WTC11 (cell line): ENCODE measurements at regions not wholly inside any gene's neighbourhood (a gene's known extent, or its start where the extent isn't known, plus 50 kb on each side); places are given as distances from the start of the nearest gene placed in this dataset.

Source experiments
- ATAC-seq: fragments of 200-7000 bp; cut with Tn5 transposase; 2 replicates; pipeline ENCODE4 v1.10.0; 2021; ENCODE audit warnings: mild to moderate bottlenecking, moderate library complexity
- CTCF ChIA-PET: fragments of 300-600 bp; sonication (Branson Sonifier 250); formaldehyde crosslinking; loops from one replicate; lab custom pipeline; 2021; ENCODE audit warnings: antibody characterized with exemption; lab: Charles Lee
- POLR2A ChIA-PET: fragments of 350-600 bp; sonication (Branson Sonifier 250); formaldehyde crosslinking; loops from one replicate; lab custom pipeline; 2021; ENCODE audit warnings: antibody characterized with exemption; lab: Charles Lee
- DNase-seq: peaks from one replicate; pipeline ENCODE4 v3.0.0; 2021; ENCODE audit warnings: low spot score
- H3K27ac Mint-ChIP-seq: 2 replicates; pipeline ENCODE4 v1.8.0; 2021; ENCODE audit warnings: mixed read lengths
- H3K27me3 Mint-ChIP-seq: 2 replicates; pipeline ENCODE4 v1.8.0; 2021; ENCODE audit warnings: low read depth, mild to moderate bottlenecking, moderate library complexity, mixed read lengths
- H3K36me3 Mint-ChIP-seq: 2 replicates; pipeline ENCODE4 v1.8.0; 2021; ENCODE audit warnings: mixed read lengths
- H3K4me1 Mint-ChIP-seq: 2 replicates; pipeline ENCODE4 v1.8.0; 2022; ENCODE audit warnings: mixed read lengths
- H3K4me3 Mint-ChIP-seq: 2 replicates; pipeline ENCODE4 v1.8.0; 2021; ENCODE audit warnings: mild to moderate bottlenecking, moderate library complexity, mixed read lengths
- H3K9me3 Mint-ChIP-seq: 2 replicates; pipeline ENCODE4 v1.8.0; 2021; ENCODE audit warnings: mixed read lengths
- CBFB ChIP-seq: sonication (generic); formaldehyde crosslinking; IDR thresholded peaks from 2 replicates; pipeline ENCODE4 v1.8.1; 2022; ENCODE audit warnings: mild to moderate bottlenecking, low read depth, missing genetic modification reagents
- CREB1 ChIP-seq: sonication (generic); formaldehyde crosslinking; IDR thresholded peaks from 2 replicates; pipeline ENCODE4 v1.8.0; 2023; ENCODE audit warnings: mild to moderate bottlenecking, missing genetic modification reagents
- ETV6 ChIP-seq: sonication (generic); formaldehyde crosslinking; IDR thresholded peaks from 2 replicates; pipeline ENCODE4 v1.8.1; 2022; ENCODE audit warnings: mild to moderate bottlenecking, missing genetic modification reagents
- FOXP1 ChIP-seq: sonication (generic); formaldehyde crosslinking; IDR thresholded peaks from 2 replicates; pipeline ENCODE4 v1.8.0; 2022; ENCODE audit warnings: missing genetic modification reagents, mild to moderate bottlenecking, moderate library complexity, borderline replicate concordance
- GTF2I ChIP-seq: fragments of 250-450 bp; sonication (Bioruptor Pico); conservative IDR thresholded peaks from 2 replicates; pipeline ENCODE4 v1.4.0; 2021; ENCODE audit warnings: mild to moderate bottlenecking
- HMGA2 ChIP-seq: fragments of 250-450 bp; sonication (Bioruptor Pico); IDR thresholded peaks from 2 replicates; pipeline ENCODE4 v1.4.0; 2021; ENCODE audit warnings: mild to moderate bottlenecking, moderate library complexity
- JAZF1 ChIP-seq: fragments of 250-450 bp; sonication (Bioruptor Pico); IDR thresholded peaks from 2 replicates; pipeline ENCODE4 v1.9.0; 2021; ENCODE audit warnings: moderate library complexity, mild to moderate bottlenecking, inconsistent platforms
- NFATC4 ChIP-seq: fragments of 250-450 bp; sonication (Bioruptor Pico); IDR thresholded peaks from 2 replicates; pipeline ENCODE4 v1.9.0; 2021; ENCODE audit warnings: mild to moderate bottlenecking
- NR2C2 ChIP-seq: sonication (generic); formaldehyde crosslinking; IDR thresholded peaks from 2 replicates; pipeline ENCODE4 v1.8.0; 2022; ENCODE audit warnings: mild to moderate bottlenecking, missing genetic modification reagents
- RORB ChIP-seq: fragments of 250-450 bp; sonication (Bioruptor Pico); IDR thresholded peaks from 2 replicates; pipeline ENCODE4 v1.9.0; 2021; ENCODE audit warnings: mild to moderate bottlenecking
- SMAD3 ChIP-seq: sonication (generic); formaldehyde crosslinking; IDR thresholded peaks from 2 replicates; pipeline ENCODE4 v1.8.0; 2022; ENCODE audit warnings: missing genetic modification reagents, mild to moderate bottlenecking, borderline replicate concordance
- TEAD4 ChIP-seq: sonication (generic); formaldehyde crosslinking; IDR thresholded peaks from 2 replicates; pipeline ENCODE4 v1.8.0; 2022; ENCODE audit warnings: mild to moderate bottlenecking, missing genetic modification reagents
- ZNF138 ChIP-seq: sonication (generic); formaldehyde crosslinking; conservative IDR thresholded peaks from 2 replicates; pipeline ENCODE4 v1.8.1; 2022; ENCODE audit warnings: mild to moderate bottlenecking, moderate library complexity, missing genetic modification reagents
- ZNF219 ChIP-seq: sonication (generic); formaldehyde crosslinking; IDR thresholded peaks from 2 replicates; pipeline ENCODE4 v1.8.0; 2023; ENCODE audit warnings: missing genetic modification reagents, mild to moderate bottlenecking, borderline replicate concordance
- ZNF396 ChIP-seq: fragments of 250-450 bp; sonication (Bioruptor Pico); IDR thresholded peaks from 2 replicates; pipeline ENCODE4 v1.8.0; 2021; ENCODE audit warnings: mild to moderate bottlenecking, moderate library complexity, borderline replicate concordance
- ZNF416 ChIP-seq: fragments of 250-450 bp; sonication (Bioruptor Pico); IDR thresholded peaks from 2 replicates; pipeline ENCODE4 v1.9.0; 2021; ENCODE audit warnings: mild to moderate bottlenecking, inconsistent platforms
- ZNF671 ChIP-seq: fragments of 250-450 bp; sonication (Bioruptor Pico); IDR thresholded peaks from 2 replicates; pipeline ENCODE4 v1.8.0; 2021; ENCODE audit warnings: mild to moderate bottlenecking
- TF ChIP-seq, protein P1 (sequence below): fragments of 250-450 bp; sonication (Bioruptor Pico); conservative IDR thresholded peaks from 2 replicates; pipeline ENCODE4 v1.9.0; 2021; ENCODE audit warnings: mild to moderate bottlenecking
- TF ChIP-seq, protein P2 (sequence below): fragments of 250-450 bp; sonication (Bioruptor Pico); IDR thresholded peaks from 2 replicates; pipeline ENCODE4 v1.8.0; 2021; ENCODE audit warnings: mild to moderate bottlenecking
- TF ChIP-seq, protein P3 (sequence below): sonication (generic); formaldehyde crosslinking; IDR thresholded peaks from 2 replicates; pipeline ENCODE4 v1.8.0; 2022; ENCODE audit warnings: mild to moderate bottlenecking, missing genetic modification reagents
- TF ChIP-seq, protein P4 (sequence below): sonication (generic); formaldehyde crosslinking; conservative IDR thresholded peaks from 2 replicates; pipeline ENCODE4 v1.8.1; 2022; ENCODE audit warnings: mild to moderate bottlenecking, missing genetic modification reagents
- TF ChIP-seq, protein P5 (sequence below): fragments of 250-450 bp; sonication (Bioruptor Pico); IDR thresholded peaks from 2 replicates; pipeline ENCODE4 v1.9.0; 2021; ENCODE audit warnings: mild to moderate bottlenecking, borderline replicate concordance
- TF ChIP-seq, protein P6 (sequence below): fragments of 250-450 bp; sonication (Bioruptor Pico); IDR thresholded peaks from 2 replicates; pipeline ENCODE4 v1.9.0; 2021; ENCODE audit warnings: mild to moderate bottlenecking
- TF ChIP-seq, protein P7 (sequence below): sonication (generic); formaldehyde crosslinking; IDR thresholded peaks from 2 replicates; pipeline ENCODE4 v1.8.1; 2022; ENCODE audit warnings: mild to moderate bottlenecking, missing genetic modification reagents, moderate library complexity, borderline replicate concordance

DNA sequence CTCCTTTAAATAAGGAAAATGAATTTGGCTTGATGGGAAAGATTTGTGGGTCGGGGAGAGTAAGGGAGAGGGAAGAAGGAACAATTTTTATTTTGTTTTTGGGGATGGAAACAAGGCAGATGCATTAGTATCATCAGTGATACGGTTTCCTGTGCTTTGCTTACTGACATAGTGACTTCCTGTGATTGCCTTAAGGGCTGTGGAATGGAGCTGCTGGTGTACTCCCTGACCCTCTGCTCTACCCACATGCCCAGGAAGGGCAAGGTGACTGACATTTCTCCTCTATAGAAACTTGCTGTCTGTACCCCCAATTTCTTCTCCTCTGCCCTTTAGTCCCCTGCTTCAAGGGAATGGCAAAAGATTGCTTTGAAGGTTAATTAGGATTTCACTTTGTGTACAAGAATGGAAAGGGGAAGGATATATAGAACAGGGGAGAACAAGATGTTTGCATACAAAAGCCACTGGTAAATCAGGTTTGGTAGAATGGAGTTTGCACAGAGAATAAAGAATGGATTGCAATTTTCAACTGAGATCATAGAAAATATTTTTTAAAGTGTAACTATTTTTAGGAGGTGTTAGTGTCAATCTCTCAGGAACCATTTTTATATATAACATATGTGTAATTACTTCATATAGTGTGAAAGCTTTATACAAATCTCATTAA is 129.0 kb upstream of the AGR3 start:
- Mint-ChIP-seq H3K4me3 (no peak overlapping the region), H3K27me3 (no peaks in the 10 kb centered on the region), H3K9me3 (no peaks in the 10 kb centered on the region), H3K27ac (no peak overlapping the region), H3K4me1 (no peaks in the 10 kb centered on the region), H3K36me3 (no peaks in the 10 kb centered on the region)
- ChIA-PET POLR2A (no interaction called here), CTCF (interaction anchor here (1.0 kb wide), 1 partner anchor 28 kb away, joined by 3 read pairs; no protein-coding TSS in a partner anchor)
- ATAC-seq = 0 out of 2 replicates have a peak, but pooled peaks have one; percentile 24
- TF ChIP-seq RORB (CRISPR knock-in tag) (no peak), GTF2I (CRISPR knock-in tag) (no peak), ETV6 (CRISPR knock-in tag) (no peak), NFATC4 (CRISPR knock-in tag) (no peak), ZNF138 (CRISPR knock-in tag) (no peak), NR2C2 (CRISPR knock-in tag) (no peak), FOXP1 (CRISPR knock-in tag) (no peak), CREB1 (CRISPR knock-in tag) (no peak), CBFB (CRISPR knock-in tag) (no peak), ZNF396 (CRISPR knock-in tag) (no peak), JAZF1 (CRISPR knock-in tag) (no peak), ZNF219 (CRISPR knock-in tag) (no peak), TEAD4 (no peak), HMGA2 (no peak)
- TF ChIP-seq, protein P1, sequence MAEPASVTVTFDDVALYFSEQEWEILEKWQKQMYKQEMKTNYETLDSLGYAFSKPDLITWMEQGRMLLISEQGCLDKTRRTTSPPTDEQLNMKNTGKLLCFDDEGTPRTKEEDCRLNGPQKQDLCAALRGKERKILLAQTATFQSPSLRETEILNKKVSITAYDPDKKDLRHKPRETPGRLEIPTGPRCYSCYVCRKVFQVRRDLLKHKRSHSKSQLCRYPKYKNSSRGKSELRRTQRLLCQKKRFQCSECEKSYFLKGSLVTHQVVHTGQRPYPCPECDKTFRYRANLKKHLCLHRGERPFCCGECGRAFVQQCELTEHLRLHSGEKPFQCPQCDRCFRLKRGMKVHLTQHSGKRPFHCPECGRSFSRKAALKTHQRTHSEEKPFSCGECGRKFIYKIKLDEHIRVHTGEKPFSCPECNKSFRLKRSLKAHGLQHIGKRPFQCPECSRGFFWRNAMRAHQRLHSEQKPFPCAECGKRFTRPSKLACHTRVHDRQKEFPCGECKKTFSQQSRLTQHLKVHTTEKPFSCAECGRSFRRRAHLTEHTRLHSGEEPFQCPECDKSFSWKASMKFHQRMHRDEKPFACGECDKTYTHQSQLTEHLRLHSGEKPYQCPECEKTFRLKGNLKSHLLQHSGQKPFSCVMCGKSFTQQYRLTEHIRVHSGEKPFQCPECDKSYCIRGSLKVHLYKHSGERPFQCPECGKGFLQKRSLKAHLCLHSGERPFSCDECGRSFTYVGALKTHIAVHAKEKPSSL (CRISPR knock-in tag) = no peak
- TF ChIP-seq, protein P2, sequence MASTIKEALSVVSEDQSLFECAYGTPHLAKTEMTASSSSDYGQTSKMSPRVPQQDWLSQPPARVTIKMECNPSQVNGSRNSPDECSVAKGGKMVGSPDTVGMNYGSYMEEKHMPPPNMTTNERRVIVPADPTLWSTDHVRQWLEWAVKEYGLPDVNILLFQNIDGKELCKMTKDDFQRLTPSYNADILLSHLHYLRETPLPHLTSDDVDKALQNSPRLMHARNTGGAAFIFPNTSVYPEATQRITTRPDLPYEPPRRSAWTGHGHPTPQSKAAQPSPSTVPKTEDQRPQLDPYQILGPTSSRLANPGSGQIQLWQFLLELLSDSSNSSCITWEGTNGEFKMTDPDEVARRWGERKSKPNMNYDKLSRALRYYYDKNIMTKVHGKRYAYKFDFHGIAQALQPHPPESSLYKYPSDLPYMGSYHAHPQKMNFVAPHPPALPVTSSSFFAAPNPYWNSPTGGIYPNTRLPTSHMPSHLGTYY (CRISPR knock-in tag) = no peak
- no peak for DNase-seq

DNA sequence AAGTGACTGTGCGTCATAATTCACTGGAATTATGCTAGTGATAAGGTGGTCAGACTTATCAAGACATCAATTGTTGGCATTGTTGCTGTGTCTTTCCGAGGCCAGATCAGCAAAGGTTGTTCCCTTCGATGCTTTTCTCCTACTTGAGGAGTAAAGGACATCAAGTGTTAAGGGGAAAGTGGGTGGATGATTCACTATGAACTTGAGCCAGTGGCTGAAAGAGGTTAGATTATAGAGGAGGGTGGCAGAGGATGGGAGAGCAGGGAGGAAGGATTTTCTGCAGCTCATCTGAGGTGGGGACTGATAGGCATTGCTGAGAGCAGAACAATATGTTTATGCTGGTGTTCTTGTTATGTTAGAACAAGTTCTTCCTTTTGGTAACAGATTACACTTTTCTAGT is 131.4 kb upstream of the AGR3 start:
- H3K36me3 Mint-ChIP-seq = no peaks in the 10 kb centered on the region
- H3K4me1 Mint-ChIP-seq = no peaks in the 10 kb centered on the region
- TF ChIP-seq ZNF671 (CRISPR knock-in tag) (no peak), SMAD3 (no peak), ZNF416 (CRISPR knock-in tag) (no peak)
- TF ChIP-seq, protein P3, sequence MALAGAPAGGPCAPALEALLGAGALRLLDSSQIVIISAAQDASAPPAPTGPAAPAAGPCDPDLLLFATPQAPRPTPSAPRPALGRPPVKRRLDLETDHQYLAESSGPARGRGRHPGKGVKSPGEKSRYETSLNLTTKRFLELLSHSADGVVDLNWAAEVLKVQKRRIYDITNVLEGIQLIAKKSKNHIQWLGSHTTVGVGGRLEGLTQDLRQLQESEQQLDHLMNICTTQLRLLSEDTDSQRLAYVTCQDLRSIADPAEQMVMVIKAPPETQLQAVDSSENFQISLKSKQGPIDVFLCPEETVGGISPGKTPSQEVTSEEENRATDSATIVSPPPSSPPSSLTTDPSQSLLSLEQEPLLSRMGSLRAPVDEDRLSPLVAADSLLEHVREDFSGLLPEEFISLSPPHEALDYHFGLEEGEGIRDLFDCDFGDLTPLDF = no peak
- TF ChIP-seq, protein P4, sequence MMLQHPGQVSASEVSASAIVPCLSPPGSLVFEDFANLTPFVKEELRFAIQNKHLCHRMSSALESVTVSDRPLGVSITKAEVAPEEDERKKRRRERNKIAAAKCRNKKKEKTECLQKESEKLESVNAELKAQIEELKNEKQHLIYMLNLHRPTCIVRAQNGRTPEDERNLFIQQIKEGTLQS (CRISPR knock-in tag) = no peak
- TF ChIP-seq, protein P5, sequence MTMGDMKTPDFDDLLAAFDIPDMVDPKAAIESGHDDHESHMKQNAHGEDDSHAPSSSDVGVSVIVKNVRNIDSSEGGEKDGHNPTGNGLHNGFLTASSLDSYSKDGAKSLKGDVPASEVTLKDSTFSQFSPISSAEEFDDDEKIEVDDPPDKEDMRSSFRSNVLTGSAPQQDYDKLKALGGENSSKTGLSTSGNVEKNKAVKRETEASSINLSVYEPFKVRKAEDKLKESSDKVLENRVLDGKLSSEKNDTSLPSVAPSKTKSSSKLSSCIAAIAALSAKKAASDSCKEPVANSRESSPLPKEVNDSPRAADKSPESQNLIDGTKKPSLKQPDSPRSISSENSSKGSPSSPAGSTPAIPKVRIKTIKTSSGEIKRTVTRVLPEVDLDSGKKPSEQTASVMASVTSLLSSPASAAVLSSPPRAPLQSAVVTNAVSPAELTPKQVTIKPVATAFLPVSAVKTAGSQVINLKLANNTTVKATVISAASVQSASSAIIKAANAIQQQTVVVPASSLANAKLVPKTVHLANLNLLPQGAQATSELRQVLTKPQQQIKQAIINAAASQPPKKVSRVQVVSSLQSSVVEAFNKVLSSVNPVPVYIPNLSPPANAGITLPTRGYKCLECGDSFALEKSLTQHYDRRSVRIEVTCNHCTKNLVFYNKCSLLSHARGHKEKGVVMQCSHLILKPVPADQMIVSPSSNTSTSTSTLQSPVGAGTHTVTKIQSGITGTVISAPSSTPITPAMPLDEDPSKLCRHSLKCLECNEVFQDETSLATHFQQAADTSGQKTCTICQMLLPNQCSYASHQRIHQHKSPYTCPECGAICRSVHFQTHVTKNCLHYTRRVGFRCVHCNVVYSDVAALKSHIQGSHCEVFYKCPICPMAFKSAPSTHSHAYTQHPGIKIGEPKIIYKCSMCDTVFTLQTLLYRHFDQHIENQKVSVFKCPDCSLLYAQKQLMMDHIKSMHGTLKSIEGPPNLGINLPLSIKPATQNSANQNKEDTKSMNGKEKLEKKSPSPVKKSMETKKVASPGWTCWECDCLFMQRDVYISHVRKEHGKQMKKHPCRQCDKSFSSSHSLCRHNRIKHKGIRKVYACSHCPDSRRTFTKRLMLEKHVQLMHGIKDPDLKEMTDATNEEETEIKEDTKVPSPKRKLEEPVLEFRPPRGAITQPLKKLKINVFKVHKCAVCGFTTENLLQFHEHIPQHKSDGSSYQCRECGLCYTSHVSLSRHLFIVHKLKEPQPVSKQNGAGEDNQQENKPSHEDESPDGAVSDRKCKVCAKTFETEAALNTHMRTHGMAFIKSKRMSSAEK (CRISPR knock-in tag) = no peak
- TF ChIP-seq, protein P6, sequence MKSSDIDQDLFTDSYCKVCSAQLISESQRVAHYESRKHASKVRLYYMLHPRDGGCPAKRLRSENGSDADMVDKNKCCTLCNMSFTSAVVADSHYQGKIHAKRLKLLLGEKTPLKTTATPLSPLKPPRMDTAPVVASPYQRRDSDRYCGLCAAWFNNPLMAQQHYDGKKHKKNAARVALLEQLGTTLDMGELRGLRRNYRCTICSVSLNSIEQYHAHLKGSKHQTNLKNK (CRISPR knock-in tag) = no peak
- TF ChIP-seq, protein P7, sequence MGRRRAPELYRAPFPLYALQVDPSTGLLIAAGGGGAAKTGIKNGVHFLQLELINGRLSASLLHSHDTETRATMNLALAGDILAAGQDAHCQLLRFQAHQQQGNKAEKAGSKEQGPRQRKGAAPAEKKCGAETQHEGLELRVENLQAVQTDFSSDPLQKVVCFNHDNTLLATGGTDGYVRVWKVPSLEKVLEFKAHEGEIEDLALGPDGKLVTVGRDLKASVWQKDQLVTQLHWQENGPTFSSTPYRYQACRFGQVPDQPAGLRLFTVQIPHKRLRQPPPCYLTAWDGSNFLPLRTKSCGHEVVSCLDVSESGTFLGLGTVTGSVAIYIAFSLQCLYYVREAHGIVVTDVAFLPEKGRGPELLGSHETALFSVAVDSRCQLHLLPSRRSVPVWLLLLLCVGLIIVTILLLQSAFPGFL (CRISPR knock-in tag) = no peak
- H3K9me3 Mint-ChIP-seq = no peaks in the 10 kb centered on the region
- no peak overlapping the region for H3K4me3 Mint-ChIP-seq
- no peaks in the 10 kb centered on the region for H3K27me3 Mint-ChIP-seq
- ATAC-seq (no peak), DNase-seq (no peak)
- ChIA-PET CTCF (no interaction called here), POLR2A (no interaction called here)
- H3K27ac Mint-ChIP-seq = no peak overlapping the region
